Left ventricle myocardium inferior (tissue), 1 donor: ENCODE measurements at regions not wholly inside any gene's neighbourhood (a gene's known extent, or its start where the extent isn't known, plus 50 kb on each side); places are given as distances from the start of the nearest gene placed in this dataset.
"Not testable (repeated sequence)": the region's sequence is repeated elsewhere in the genome, so short reads cannot be mapped to it uniquely, and the experiment has no call there.

Experiments
- DNase-seq: peaks from one replicate; pipeline ENCODE4 v3.0.0-alpha.2; 2020
- H3K27ac ChIP-seq: fragments of 200-600 bp; replicated peaks from 2 replicates; pipeline ENCODE4 v1.8.0; 2021
- H3K27me3 ChIP-seq: fragments of 200-600 bp; 2 replicates; pipeline ENCODE4 v1.8.0; 2021; ENCODE audit warnings: low read depth
- H3K36me3 ChIP-seq: fragments of 200-600 bp; 2 replicates; pipeline ENCODE4 v1.8.0; 2021
- H3K4me1 ChIP-seq: fragments of 200-600 bp; 2 replicates; pipeline ENCODE4 v1.8.0; 2021
- H3K4me3 ChIP-seq: fragments of 200-600 bp; 2 replicates; pipeline ENCODE4 v1.8.0; 2021; ENCODE audit warnings: mild to moderate bottlenecking, moderate library complexity
- H3K9me3 ChIP-seq: fragments of 200-600 bp; replicated peaks from 2 replicates; pipeline ENCODE4 v1.8.0; 2021
- CTCF ChIP-seq: fragments of 200-600 bp; IDR thresholded peaks from 2 replicates; pipeline ENCODE4 v1.8.0; 2021; ENCODE audit warnings: antibody characterized with exemption, mild to moderate bottlenecking, borderline replicate concordance
- intact Hi-C: fragments of 100-400 bp; cut with micrococcal nuclease; formaldehyde crosslinking; loops from one replicate; pipeline ENCODE4 v1.11.0; 2022
- donor health status: DM: no; HTN: yes; CAD: no; lungs with severe emphysema.

- Histone ChIP-seq H3K4me1 (no peaks in the 10 kb centered on the region), H3K4me3 (no peak overlapping the region), H3K36me3 (no peaks in the 10 kb centered on the region), H3K27ac (no peak overlapping the region), H3K27me3 (no peaks in the 10 kb centered on the region), H3K9me3 (peaks cover 3% of the 10 kb centered on the region)
- intact Hi-C loops = no loop called here
- no peak for DNase-seq
- TF ChIP-seq CTCF = no peak
These were observed 547.9 kb upstream of the ZP4 start for GRCh38 chr1:238438311-238439270.

- H3K4me1 ChIP-seq, H3K27ac ChIP-seq, H3K36me3 ChIP-seq, H3K27me3 ChIP-seq, intact Hi-C loops, DNase-seq, H3K4me3 ChIP-seq: not testable (repeated sequence)
- peaks cover 22% of the 10 kb centered on the region for H3K9me3 ChIP-seq
These were observed 539.0 kb upstream of the ZP4 start for GRCh38 chr1:238429703-238430102.

GRCh38 chr1:238419209-238419608 is 528.5 kb upstream of the ZP4 start:
- H3K9me3 ChIP-seq = no peaks in the 10 kb centered on the region
- no peak overlapping the region for H3K27ac ChIP-seq
- no peaks in the 10 kb centered on the region for H3K27me3 ChIP-seq
- no peaks in the 10 kb centered on the region for H3K4me1 ChIP-seq
- no peak overlapping the region for H3K4me3 ChIP-seq
- intact Hi-C loops = no loop called here
- no peak for TF ChIP-seq CTCF
- H3K36me3 ChIP-seq = no peaks in the 10 kb centered on the region
- DNase-seq = no peak

GRCh38 chr1:238409932-238410331 is 519.2 kb upstream of the ZP4 start:
- no peak for TF ChIP-seq CTCF
- Histone ChIP-seq H3K9me3 (no peaks in the 10 kb centered on the region), H3K4me3 (no peak overlapping the region), H3K4me1 (no peaks in the 10 kb centered on the region), H3K27me3 (no peaks in the 10 kb centered on the region), H3K36me3 (no peaks in the 10 kb centered on the region), H3K27ac (peak overlapping the region; percentile 3)
- no peak for DNase-seq
- intact Hi-C loops = no loop called here

- no peaks in the 10 kb centered on the region for H3K27me3 ChIP-seq
- DNase-seq = peak; percentile 19
- peak overlapping the region; percentile 3 for H3K27ac ChIP-seq
- no peak overlapping the region for H3K4me3 ChIP-seq
- H3K9me3 ChIP-seq = no peaks in the 10 kb centered on the region
- no peaks in the 10 kb centered on the region for H3K36me3 ChIP-seq
- no peaks in the 10 kb centered on the region for H3K4me1 ChIP-seq
- intact Hi-C loops = no loop called here
- TF ChIP-seq CTCF = no peak
These were observed 518.6 kb upstream of the ZP4 start for GRCh38 chr1:238409191-238409850.

- Histone ChIP-seq H3K9me3 (no peaks in the 10 kb centered on the region), H3K4me1 (no peaks in the 10 kb centered on the region), H3K27ac (no peak overlapping the region), H3K4me3 (no peak overlapping the region), H3K27me3 (no peaks in the 10 kb centered on the region), H3K36me3 (no peaks in the 10 kb centered on the region)
- DNase-seq = no peak
- intact Hi-C loops = no loop called here
- TF ChIP-seq CTCF = no peak
These were observed 518.0 kb upstream of the ZP4 start for GRCh38 chr1:238408737-238409136.
